OCI-LY3 (cell line): ENCODE measurements at regions not wholly inside any gene's neighbourhood (a gene's known extent, or its start where the extent isn't known, plus 50 kb on each side); places are given as distances from the start of the nearest gene placed in this dataset.

ENCODE experiments used
- EZH2phosphoT487 ChIP-seq: fragments of 200-600 bp; shearing (Covaris generic); IDR thresholded peaks from 2 replicates; pipeline ENCODE4 v1.6.1; 2018; ENCODE audit warnings: antibody characterized with exemption, mixed run types, low read depth
- TF ChIP-seq, protein P1 (sequence below): fragments of 200-600, 300-600 bp; sonication (generic); IDR thresholded peaks from 2 replicates; pipeline ENCODE4 v1.5.1; 2014; ENCODE audit warnings: antibody characterized with exemption, low read length, low read depth

GRCh38 chr9:26159575-26160392 lies 481.5 kb upstream of the TUSC1 start:
- TF ChIP-seq, protein P1, sequence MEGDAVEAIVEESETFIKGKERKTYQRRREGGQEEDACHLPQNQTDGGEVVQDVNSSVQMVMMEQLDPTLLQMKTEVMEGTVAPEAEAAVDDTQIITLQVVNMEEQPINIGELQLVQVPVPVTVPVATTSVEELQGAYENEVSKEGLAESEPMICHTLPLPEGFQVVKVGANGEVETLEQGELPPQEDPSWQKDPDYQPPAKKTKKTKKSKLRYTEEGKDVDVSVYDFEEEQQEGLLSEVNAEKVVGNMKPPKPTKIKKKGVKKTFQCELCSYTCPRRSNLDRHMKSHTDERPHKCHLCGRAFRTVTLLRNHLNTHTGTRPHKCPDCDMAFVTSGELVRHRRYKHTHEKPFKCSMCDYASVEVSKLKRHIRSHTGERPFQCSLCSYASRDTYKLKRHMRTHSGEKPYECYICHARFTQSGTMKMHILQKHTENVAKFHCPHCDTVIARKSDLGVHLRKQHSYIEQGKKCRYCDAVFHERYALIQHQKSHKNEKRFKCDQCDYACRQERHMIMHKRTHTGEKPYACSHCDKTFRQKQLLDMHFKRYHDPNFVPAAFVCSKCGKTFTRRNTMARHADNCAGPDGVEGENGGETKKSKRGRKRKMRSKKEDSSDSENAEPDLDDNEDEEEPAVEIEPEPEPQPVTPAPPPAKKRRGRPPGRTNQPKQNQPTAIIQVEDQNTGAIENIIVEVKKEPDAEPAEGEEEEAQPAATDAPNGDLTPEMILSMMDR = no peak
- no peak for TF ChIP-seq EZH2phosphoT487
